Suppressor macrophage treated with lipopolysaccharide for 1 hour (primary cell): ENCODE measurements at regions not wholly inside any gene's neighbourhood (a gene's known extent, or its start where the extent isn't known, plus 50 kb on each side); places are given as distances from the start of the nearest gene placed in this dataset.
"Not testable (repeated sequence)": the region's sequence is repeated elsewhere in the genome, so short reads cannot be mapped to it uniquely, and the experiment has no call there.

Experiments used
- DNase-seq, 3 donors: peaks; one replicate each; pipeline ENCODE4 v3.0.0-alpha.2; 2020 to 2022

DNA sequence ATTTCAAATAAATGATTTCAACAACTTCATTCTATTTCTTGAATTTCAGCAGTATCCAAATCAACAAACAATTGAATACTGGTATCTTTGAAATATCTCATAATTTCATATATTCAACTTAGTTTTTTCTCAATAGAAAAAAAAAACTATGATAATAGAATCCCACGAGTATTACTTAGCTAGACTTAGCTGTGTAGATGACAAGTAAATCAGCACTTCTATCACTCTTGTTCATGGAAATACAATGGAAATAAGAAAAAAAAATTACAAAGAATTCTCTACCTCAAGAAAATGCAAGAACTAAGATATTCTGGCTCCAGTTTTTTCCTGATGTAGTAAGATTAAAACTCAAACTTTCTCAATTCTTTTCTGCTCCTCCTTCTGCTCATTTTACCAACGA lies 256.2 kb upstream of the KYNU start:
- DNase-seq, result no peak

DNA sequence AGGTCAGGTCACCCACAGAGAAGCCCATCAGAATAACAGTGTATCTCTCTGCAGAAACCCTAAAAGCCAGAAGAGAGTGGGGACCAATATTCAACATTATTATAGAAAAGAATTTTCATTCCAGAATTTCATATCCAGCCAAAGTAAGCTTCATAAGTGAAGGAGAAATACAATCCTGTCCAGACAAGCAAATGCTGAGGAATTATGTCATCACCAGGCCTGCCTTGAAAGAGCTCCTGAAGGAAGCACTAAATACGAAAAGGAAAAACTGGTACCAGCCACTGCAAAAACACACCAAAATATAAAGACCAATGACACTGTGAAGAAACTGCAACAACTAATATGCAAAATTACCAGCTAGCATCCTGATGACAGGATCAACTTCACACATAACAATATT lies 260.0 kb upstream of the KYNU start:
- no peak for DNase-seq

DNA sequence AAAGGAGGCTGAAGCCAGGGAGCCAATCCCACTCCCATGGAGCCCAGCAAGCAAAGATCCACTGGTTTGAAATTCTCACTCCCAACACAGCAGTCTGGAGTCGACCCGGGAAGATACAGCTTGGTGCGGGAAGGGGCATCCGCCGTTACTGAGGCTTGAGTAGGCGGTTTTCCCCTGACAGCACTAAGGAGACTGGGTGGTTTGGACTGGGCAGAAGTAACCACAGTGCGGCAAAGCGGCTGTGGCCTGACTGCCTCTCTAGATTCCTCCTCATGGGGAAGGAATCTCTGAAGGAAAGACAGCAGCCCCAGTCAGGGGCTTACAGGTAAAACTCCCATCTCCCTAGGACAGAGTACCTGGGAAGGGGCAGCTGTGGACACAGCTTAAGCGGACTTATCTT lies 261.6 kb upstream of the KYNU start:
- DNase-seq, result no peak

DNA sequence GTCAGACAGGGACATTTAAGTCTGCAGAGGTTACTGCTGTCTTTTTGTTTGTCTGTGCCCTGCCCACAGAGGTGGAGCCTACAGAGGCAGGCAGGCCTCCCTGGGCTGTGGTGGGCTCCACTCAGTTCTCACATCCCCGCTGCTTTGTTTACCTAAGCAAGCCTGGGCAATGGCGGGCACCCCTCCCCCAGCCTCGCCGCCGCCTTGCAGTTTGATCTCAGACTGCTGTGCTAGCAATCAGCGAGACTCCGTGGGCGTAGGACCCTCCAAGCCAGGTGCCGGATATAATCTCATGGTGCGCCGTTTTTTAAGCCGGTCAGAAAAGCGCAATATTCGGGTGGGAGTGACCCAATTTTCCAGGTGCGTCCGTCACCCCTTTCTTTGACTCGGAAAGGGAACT lies 264.3 kb upstream of the KYNU start:
- DNase-seq, result not testable (repeated sequence)

DNA sequence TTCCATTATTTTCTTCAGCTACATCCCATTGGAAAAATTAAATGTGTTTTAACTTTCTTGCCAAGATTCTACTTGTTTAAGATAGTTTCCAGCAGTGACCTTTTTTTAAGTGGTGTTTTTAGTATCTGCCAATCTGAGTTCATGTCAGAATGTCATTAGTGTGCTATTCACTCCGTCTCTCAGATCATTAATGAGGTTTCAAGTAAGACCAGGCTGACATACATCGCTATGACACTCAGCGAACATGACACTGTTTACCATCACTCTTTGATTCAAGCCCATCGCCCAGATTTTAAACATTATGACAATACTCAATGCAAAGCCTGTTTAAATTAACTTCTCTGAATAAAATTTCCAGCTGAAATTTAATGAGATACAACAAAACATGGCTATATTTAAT lies 272.0 kb upstream of the KYNU start:
- no peak for DNase-seq

DNA sequence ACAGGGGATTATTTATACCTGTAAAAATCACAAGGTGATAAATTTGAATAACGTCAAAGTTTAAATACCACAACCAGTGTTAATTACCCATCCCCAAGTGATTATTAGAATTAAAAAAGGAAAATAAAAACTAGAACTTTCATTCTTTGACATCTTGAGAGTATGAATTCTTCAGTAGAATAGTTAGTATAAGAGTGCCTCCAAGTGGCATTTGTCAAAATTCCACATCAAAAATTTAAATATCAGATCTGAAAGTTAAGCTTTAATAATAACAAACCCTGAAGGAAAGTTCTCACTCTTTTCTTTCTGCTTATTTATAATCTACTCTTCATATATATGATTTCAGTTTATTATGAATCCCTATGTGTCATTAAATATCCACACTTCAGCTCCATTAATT lies 273.7 kb upstream of the KYNU start:
- peak in 1 of 3 donors; percentile 3 for DNase-seq

DNA sequence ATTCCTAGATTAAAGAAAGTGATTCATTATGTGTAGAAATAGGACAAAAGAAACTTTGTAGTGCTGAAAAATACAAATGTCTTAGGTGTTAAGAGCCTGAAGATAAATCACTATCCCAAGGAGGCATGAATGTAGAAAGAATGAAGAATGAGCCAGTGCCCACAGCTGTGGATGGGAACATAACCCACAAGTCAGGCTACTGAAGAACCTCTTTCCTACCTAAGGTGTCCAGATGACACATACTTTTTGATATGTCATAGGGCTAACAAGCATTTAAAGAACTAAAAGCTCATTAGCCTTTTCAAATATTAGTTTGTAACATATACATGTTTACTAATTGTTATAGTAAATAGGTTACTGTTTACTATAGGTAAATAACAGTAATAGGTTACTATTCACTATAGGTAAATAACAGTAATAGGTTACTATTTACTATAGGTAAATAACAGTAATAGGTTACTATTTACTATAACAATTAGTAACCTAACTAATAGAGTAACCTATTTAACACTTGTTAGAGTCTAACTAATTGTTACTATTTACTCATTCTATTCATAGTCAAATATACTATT lies 275.0 kb upstream of the KYNU start:
- no peak for DNase-seq

DNA sequence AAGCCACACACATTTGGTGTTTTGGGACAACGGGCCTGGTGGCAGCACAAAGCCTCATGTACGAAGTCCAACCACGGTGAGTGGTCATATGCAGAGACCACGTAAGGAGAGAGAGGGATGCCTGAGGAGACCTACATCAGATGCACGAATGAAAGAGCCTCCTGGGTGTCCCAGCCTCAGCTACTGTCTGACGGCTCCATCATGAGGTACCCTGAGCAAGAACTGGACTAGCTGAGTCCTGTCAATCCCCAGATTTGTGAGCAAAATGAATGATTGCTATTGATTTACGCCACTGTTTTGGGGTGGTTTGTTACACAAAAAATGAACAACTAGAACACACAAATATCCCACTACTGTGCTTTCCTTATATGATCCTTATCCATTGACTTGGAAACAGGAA lies 275.7 kb upstream of the KYNU start:
- no peak for DNase-seq

DNA sequence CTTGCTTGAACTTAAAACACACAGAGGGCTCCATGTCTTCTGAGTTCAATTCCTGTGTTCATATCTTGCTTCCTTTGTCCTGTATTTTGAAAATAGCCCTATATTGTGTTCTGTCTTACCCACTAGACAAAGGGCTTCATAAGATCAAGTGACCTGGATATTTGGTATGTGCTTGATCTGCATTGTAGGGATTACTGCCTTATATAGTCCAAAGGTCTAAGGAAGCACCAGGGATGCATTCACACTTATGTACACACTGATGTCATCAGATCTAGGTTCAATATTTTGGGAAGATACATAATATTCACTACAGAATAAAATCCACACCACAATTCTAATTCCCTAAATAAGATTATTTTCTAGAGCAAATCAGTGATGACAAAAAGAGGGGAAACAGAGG lies 278.0 kb upstream of the KYNU start:
- no peak for DNase-seq

DNA sequence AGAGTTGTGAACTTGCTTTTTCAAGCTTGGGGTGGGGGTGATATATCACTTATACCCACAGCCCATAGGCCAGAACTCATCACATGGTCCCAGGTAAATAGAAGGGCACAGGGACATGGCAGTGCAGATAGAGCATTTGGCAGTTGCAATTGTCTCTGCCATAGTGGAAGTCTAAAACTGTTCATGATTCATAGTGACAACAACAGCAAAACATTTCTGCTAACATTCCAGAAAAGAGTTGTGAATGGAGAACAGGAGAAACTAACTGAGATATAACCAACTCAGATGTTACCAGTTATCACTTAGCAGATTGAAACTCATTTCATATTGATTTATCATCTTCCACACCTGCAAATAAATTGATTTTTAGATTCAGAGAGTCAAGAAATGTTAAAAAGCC lies 278.6 kb upstream of the KYNU start:
- no peak for DNase-seq

DNA sequence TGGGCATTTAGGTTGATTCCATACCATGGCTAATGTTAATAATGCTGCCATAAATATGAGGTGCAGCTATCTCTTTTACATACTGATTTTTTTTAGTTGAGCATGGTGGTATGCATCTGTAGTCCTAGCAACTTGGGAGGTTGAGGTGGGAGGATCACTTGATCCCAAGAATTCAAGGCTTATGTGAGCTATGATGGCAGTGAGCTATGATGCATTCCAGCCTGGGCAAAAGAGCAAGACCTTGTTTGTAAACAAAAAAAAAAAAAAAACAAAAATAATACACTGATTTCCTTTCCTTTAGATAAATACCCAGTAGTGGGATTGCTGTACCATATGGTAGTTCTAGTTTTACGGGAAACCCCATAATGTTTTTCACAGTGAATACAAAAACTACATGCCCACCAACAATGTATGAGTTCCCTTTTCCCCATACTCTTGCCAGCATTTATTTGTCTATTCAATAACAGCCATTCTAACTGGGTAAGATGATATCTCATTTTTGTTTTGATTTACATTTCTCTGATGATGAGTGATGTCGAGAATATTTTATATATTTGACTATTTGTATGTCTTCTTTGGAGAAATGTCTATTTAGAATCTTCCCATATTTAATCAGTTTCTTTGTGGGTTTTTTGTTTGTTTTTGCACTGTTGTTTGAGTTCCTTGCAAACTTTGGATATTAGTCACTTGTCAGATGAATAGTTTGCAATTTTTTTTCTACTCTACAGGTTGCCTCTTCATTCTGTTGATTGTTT lies 281.0 kb upstream of the KYNU start:
- no peak for DNase-seq

DNA sequence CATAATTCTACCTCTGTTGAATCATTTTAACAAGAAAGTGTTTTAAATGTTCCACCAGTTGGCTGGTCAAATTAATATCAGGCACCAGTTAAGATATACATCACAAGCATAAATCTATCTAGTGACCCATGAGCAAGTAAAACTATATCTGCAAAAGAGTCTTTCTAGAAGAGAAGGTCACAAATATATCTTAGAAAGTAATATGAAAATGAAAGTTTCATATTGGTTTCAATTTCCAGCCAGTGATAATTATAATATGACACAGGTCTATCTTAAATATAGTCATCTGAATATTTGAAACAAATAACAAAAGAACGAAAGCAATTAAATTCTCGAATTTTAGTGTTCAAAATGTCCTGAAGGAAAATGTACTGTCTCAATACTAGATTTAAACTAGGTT lies 282.5 kb upstream of the KYNU start:
- no peak for DNase-seq

DNA sequence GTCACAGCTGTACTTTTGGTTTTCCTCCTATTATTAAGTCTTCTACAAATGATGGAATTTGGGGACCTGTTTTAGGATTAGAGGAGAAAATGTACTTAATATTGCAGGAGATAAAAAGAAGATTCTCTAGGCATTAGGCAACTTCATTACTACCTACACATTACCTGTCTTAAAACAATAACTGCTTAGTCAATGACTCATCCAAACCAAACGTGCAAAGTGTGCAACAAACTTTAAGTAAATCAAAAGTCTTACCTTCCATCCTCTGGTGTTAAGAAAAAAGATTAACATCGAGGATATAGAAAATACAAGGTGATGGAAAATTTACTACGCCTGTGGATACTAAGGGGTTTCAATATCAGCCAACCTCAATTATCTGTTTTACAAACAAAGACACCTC lies 285.3 kb upstream of the KYNU start:
- no peak for DNase-seq

DNA sequence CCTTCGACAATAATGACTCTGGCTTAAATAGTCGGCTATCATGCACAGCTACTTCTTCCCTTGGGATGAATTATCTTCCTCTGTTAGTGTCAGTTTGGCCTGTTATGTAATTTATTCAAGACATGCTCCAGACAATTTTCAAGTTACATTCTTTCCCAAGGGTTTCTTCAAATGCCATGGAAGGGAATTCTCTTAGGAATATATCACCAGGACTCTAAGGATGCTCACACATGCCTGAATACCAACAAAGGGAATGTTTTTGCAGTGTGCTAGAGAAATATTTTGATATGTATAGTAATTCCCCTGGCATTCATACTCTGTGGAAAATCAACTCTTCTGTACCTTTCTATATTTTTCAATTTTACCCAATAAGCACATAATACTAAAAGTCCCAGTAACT lies 286.0 kb upstream of the KYNU start:
- DNase-seq, result no peak

DNA sequence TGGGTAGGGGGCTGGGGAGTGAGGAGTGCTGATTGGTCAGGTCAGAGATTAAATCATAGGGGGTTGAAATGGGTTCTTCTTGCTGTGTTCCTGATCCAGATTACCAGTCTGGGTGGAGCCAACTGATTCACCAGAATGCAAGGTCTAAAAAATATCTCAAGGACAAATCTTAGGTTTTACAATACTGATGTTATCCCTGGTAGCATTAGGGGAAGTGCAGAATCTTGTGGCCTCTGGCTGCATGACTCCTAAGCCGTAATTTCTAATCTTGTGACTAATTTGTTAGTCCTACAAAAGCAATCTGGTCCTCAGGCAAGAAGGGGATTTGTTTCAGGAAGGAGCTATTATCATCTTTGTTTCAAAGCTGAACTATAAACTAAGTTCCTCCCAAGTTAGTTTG lies 289.2 kb upstream of the KYNU start:
- peak in 1 of 3 donors; percentile 14 for DNase-seq

DNA sequence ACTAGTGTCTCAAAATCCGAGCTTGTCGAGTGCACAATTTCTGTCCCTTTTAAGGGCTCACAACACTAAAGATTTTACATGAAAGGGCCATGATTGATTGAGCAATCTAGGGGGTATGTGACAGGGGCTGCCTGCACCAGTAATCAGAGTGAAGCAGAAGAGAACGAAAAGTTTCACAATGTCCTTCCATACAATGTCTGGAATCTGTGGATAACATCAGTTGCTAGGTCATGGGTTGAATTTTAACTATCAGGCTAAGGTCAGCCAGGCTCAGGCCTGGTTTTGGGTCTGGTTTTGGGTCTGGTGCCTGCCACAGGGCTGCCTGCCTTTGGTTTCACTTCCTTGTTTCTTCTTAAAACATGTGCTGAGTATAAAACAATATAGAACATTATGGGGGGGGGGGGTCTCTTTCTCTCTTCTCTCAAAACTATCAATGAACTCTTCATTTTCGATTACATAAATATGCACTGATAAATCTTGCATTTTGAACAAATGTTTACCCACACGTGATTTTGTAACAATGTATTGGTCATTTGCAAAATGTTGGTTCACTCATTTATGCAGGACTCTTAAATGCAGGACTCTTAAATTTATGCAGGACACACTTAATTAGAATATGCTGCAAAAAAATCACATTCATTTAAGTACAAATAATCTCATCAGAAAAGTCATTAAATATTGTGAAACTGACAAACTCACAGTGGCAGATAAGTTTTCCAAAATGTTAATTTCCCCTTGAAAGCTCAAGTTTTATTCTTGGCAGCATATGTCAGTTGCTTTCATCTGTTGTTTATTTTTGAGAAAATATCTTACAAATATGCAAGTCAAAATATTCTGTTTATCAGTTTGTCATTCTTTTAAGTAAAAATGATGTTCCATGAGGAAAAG lies 290.5 kb upstream of the KYNU start:
- peak in 2 of 3 donors; percentile 7 to 14 for DNase-seq

DNA sequence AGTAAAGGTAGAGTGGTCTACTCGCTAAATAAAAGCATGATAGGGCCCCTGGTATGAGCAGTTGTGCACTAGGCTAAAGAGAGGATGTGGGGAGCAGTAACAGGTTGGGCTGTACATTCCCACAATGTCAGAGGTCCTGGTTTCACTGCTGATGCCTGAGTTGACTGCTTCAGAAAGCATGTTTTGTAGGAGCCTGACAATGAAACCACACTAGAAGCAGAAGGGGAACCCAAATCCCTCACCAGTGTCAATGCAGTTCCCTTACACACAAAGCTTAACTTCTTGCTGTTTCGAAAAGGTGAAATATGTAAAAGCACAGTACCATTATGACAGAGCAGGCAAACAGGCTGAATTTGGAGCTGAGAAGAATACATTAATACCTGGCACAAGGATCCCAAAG lies 291.7 kb upstream of the KYNU start:
- DNase-seq, result no peak

DNA sequence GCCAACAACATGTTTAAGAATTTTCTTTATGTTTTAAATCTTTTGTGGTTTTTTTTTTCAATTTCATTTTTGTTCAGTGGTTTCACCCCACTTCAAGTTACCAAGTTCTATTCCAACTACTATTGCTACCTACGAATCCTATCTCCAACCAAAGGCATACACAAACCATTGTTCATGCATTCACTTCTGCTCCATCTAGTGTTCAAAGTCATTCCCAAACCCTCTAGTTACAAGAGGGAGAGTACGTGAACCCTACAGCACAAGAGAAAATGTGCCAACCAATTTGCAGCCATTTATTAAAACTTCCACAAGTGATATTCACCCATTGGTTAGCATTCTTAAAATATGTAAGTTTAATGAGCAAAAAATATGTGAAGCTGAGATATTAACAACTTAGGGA lies 295.1 kb upstream of the KYNU start:
- no peak for DNase-seq

DNA sequence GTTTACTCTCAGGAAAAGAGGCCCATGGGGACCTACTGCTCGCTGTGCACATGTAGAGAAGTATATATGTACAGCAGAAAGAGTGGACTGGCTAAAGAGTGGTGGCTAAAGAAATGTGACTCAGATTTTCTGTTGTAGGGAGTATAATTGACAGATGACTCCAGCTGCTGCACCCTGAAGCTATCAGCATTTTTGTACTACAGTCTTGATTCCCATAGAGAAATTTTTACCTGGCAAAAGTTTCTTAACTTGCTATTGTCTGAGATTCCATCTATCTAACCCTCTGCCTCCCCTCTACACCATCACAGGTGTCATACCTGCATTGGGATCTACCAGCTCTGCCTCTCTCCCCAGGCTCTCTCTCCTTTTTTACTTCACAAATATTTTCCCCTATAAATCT lies 296.0 kb upstream of the KYNU start:
- DNase-seq, result no peak

DNA sequence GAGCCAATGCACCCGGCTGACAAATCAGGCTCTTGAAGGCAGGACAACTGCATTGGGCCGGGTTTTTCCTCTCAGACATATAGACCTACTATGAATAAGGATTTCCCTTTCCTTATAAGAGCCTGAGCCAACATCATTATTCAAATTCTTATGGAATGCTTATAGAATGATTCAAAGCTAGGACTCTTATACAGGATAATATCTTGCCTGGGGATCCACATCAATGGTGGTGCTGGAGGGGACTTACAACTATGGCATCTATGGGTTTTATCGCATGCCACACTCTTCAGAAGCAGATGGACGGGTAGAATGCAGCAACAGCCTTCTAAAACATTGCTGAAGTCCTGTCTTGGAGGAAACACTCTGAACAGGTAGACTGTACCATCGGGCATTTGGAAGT lies 296.8 kb upstream of the KYNU start:
- no peak for DNase-seq

DNA sequence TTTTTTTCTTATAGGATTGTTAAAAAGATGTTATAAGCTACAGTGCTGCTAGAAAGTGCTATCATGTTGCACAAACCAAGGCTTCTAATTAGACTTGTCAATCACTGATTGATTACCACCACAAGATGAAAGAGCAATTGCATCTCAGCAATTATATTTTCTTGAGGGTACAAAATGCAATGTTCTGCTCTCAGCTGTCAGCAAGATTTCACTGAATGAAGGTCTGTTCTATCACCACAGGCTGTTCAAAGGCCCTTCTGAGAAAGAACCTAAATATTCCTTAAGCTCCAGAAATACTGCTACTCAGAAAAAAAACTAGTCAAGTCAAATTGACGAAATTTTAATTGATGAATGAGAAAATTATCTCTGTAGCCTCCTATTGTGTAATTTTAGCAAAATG lies 301.9 kb upstream of the KYNU start:
- DNase-seq, result no peak

DNA sequence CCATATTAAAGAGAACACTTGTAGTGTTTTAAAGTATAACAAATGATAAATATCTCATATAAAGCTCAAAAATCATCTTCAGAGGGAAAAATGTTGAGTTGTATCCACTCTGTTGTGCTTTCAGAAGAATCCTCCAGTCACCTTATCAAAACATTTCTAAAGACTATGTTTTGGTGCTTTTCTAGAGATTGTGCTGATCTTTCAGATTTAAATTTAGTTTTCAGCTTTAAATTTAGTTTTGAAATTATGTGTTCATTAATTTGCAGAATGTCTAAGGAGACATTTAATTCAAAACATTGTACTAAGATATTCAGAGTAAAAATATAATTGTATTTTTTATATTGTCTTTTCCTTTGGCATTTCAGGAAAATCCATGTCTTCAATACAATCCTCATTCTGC lies 303.1 kb upstream of the KYNU start:
- DNase-seq, result no peak

DNA sequence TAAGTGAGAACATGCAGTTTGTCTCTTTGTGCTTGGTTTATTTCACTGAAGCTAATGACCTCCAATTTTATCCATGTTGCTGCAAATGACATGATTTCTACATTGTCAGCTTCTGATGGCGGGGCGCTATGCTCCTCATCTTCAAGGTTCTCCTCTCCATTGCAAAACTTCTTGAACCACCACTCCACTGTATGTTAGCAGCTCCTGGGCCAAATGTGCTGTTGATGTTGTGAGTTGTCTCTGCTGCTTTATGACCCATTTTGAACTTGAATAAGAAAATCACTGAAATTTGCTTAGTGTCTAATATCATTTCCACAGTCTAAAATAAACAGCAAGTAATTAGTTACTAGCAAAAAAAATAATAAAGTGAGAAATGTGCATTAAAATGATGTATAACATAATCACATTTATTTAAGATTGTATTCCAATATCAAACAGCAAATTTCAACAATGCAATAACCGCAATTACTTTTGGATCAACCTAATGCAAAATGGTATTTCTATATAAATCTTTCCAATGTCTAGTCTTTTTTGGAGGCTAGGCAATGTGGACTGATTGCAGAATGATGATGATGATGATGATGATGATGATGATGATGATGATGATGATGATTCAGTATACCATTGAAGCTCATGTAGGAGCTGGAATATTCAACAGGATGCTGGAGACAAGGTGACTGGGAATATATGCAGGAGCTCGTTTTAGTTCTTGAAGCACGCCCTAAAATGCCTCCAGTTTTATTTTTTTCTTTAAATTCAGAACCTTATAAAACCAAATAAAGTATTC lies 304.9 kb upstream of the KYNU start:
- DNase-seq, result no peak
